GM12878 (cell line): ENCODE measurements at regions not wholly inside any gene's neighbourhood (a gene's known extent, or its start where the extent isn't known, plus 50 kb on each side); places are given as distances from the start of the nearest gene placed in this dataset.
A peak's percentile ranks its signal among the peaks of the same experiment; 100 is the strongest.

Experiments
- ATAC-seq: fragments of 200-7000 bp; cut with Tn5 transposase; 3 replicates; pipeline ENCODE4 v1.9.1; 2020; ENCODE audit warnings: mild to moderate bottlenecking, moderate library complexity
- BruUV-seq: library from RNA; stranded (reverse); fragments of 400-500 nt; replicated peaks from 2 replicates; lab custom pipeline; 2021; lab: Mats Ljungman, UMichigan
- CTCF ChIA-PET: fragments of 300-600 bp; sonication (Branson Sonifier 250); formaldehyde crosslinking; extraction: SDS; loops from one replicate; lab custom pipeline; 2021; ENCODE audit warnings: inconsistent platforms; lab: Yijun Ruan, JAX
- POLR2A ChIA-PET: fragments of 350-600 bp; formaldehyde crosslinking; extraction: SDS; loops from one replicate; lab custom pipeline; 2021; ENCODE audit warnings: inconsistent platforms; lab: Charles Lee
- RAD21 ChIA-PET: fragments of 300-600 bp; sonication (Branson Sonifier 250); formaldehyde crosslinking; loops from one replicate; lab custom pipeline; 2023; ENCODE audit warnings: antibody characterized with exemption; ENCODE audit not compliant: unreplicated experiment; lab: Charles Lee
- SMC1A ChIA-PET: fragments of 300-600 bp; sonication (Branson Sonifier 250); formaldehyde crosslinking; loops from one replicate; lab custom pipeline; 2023; ENCODE audit not compliant: unreplicated experiment, uncharacterized antibody; lab: Charles Lee
- DNase-seq: peaks from one replicate; pipeline ENCODE4 v3.0.0-alpha.2; 2011; ENCODE audit warnings: low read depth, low spot score
- FAIRE-seq: peaks from 3 replicates; lab custom pipeline; 2011; peaks lifted over from hg19 to GRCh38; lab: Jason Lieb, UNC
- H2AFZ ChIP-seq: 2 replicates; pipeline ENCODE4 v1.6.0; 2011; ENCODE audit warnings: low read depth, low read length, control low read depth; ENCODE audit not compliant: control insufficient read depth
- H3K27ac ChIP-seq: 2 replicates; pipeline ENCODE4 v1.5.1; 2011; ENCODE audit warnings: control low read depth; ENCODE audit not compliant: control insufficient read depth, insufficient read depth
- H3K27me3 ChIP-seq, 2 experiments: replicated peaks in 1 of 2; 2 replicates each; pipeline versions ENCODE4 v1.6.0 to v1.6.1; 2011; ENCODE audit warnings: low read length in 1 of 2; ENCODE audit not compliant: control insufficient read depth in 2 of 2, insufficient read depth in 2 of 2
- H3K36me3 ChIP-seq, 2 experiments: 2 replicates each; pipeline ENCODE4 v1.5.1; 2011; ENCODE audit warnings: low read length in 1 of 2; ENCODE audit not compliant: control insufficient read depth in 2 of 2, insufficient read depth in 2 of 2
- H3K4me1 ChIP-seq: 2 replicates; pipeline ENCODE4 v1.6.1; 2011; ENCODE audit warnings: mild to moderate bottlenecking, low read length, moderate library complexity, mixed read lengths; ENCODE audit not compliant: control insufficient read depth, insufficient read depth
- H3K4me2 ChIP-seq: 2 replicates; pipeline ENCODE4 v1.6.0; 2011; ENCODE audit warnings: control low read depth; ENCODE audit not compliant: control insufficient read depth, insufficient read depth
- H3K4me3 ChIP-seq: fragments of 200-600 bp; sonication (generic); 2 replicates; pipeline ENCODE4 v1.5.1; 2016
- H3K79me2 ChIP-seq: 2 replicates; pipeline ENCODE4 v1.6.0; 2011; ENCODE audit warnings: low read length; ENCODE audit not compliant: control insufficient read depth, insufficient read depth
- H3K9ac ChIP-seq: 2 replicates; pipeline ENCODE4 v1.8.0; 2011; ENCODE audit warnings: low read length, control low read depth, mixed read lengths; ENCODE audit not compliant: control insufficient read depth, insufficient read depth
- H3K9me3 ChIP-seq: replicated peaks from 3 replicates; pipeline ENCODE4 v1.5.1; 2011; ENCODE audit warnings: mild to moderate bottlenecking, low read length; ENCODE audit not compliant: control insufficient read depth, insufficient read depth
- H4K20me1 ChIP-seq: 2 replicates; pipeline ENCODE4 v1.6.0; 2011; ENCODE audit not compliant: control insufficient read depth, insufficient read depth
- CBFB ChIP-seq: IDR thresholded peaks from 2 replicates; pipeline ENCODE4 v1.6.1; 2016; ENCODE audit warnings: antibody characterized with exemption, low read depth
- CTCF ChIP-seq, 3 experiments: IDR thresholded peaks in 2 of 3; conservative IDR thresholded peaks in 1 of 3; 2 replicates each; pipeline ENCODE4 v1.5.1; 2011; ENCODE audit warnings: low read depth in 3 of 3, low read length in 3 of 3, mild to moderate bottlenecking in 3 of 3, control low read depth in 2 of 3, moderate library complexity in 2 of 3, inconsistent platforms in 1 of 3, mixed read lengths in 1 of 3; ENCODE audit not compliant: control insufficient read depth in 2 of 3, insufficient read depth in 1 of 3; ENCODE audit errors: extremely low read depth in 1 of 3
- FOXK2 ChIP-seq: fragments of 450-650 bp; IDR thresholded peaks from 2 replicates; pipeline ENCODE4 v1.6.1; 2017; ENCODE audit warnings: mild to moderate bottlenecking, moderate library complexity
- MEF2A ChIP-seq: IDR thresholded peaks from 2 replicates; pipeline ENCODE4 v1.6.1; 2011; ENCODE audit warnings: low read depth, mild to moderate bottlenecking, low read length, moderate library complexity; ENCODE audit not compliant: insufficient read depth
- NFYB ChIP-seq: IDR thresholded peaks from 2 replicates; pipeline ENCODE4 v1.6.1; 2011; ENCODE audit warnings: low read depth, mild to moderate bottlenecking, low read length, improper control_type of control experiment, moderate library complexity; ENCODE audit not compliant: insufficient read depth
- RAD21 ChIP-seq: IDR thresholded peaks from 2 replicates; pipeline ENCODE4 v1.6.1; 2011; ENCODE audit warnings: mild to moderate bottlenecking, low read depth, low read length, moderate library complexity; ENCODE audit not compliant: insufficient read depth
- SMC3 ChIP-seq: IDR thresholded peaks from 2 replicates; pipeline ENCODE4 v1.6.1; 2011; ENCODE audit warnings: low read length, improper control_type of control experiment, borderline replicate concordance
- TCF3 ChIP-seq: IDR thresholded peaks from 2 replicates; pipeline ENCODE4 v1.6.1; 2012; ENCODE audit warnings: low read depth, mild to moderate bottlenecking, low read length, borderline replicate concordance; ENCODE audit not compliant: insufficient read depth
- WGBS: methylation state at CpG from one replicate; pipeline ENCODE4 v1.1.6; 2016; ENCODE audit warnings: low lambda C conversion rate; ENCODE audit not compliant: insufficient replicate concordance, insufficient coverage; ENCODE audit errors: missing lambda C conversion rate; 5-methylcytosine and 5-hydroxymethylcytosine counted together
- in situ Hi-C: fragments of 300-500 bp; cut with MboI; formaldehyde crosslinking; loops from 9 replicates; pipeline ENCODE4 v1.14.3; 2018; ENCODE audit warnings: mixed read lengths
- intact Hi-C: fragments of 100-400 bp; cut with micrococcal nuclease; formaldehyde crosslinking; loops from one replicate; pipeline ENCODE4 v1.14.2; 2022; ENCODE audit not compliant: unreplicated experiment

GRCh38 chr7:49483142-49483541 lies 290.3 kb upstream of the VWC2 start:
- BruUV-seq: no TSS peak
- Histone ChIP-seq H3K36me3 (no peaks in the 10 kb centered on the region), H3K9ac (no peak overlapping the region), H3K27me3 (no peaks in the 10 kb centered on the region), H3K79me2 (no peaks in the 10 kb centered on the region), H4K20me1 (no peaks in the 10 kb centered on the region), H3K4me3 (no peak overlapping the region), H3K4me2 (no peak overlapping the region), H3K4me1 (no peaks in the 10 kb centered on the region), H3K9me3 (no peaks in the 10 kb centered on the region), H2AFZ (no peak overlapping the region), H3K27ac (no peak overlapping the region)
- intact Hi-C loops: loop anchor here (2.0 kb wide), 1 partner anchor 370 kb away; no protein-coding TSS in a partner anchor
- TF ChIP-seq CBFB (no peak), TCF3 (no peak), NFYB (peak; percentile 55; the same call in 1 of the 2 replicates), CTCF (IDR thresholded peaks at IDR 0.05 in 2 of 3, conservative IDR thresholded peaks at IDR 0.05 in 1 of 3; ENCODE audit: control insufficient read depth in 2 of 3, extremely low read depth in 1 of 3, insufficient read depth in 1 of 3, low read depth in 3 of 3, low read length in 3 of 3) (peak; percentile 35 to 44 (median 38); a peak in 5 of 6 replicates), FOXK2 (no peak), MEF2A (no peak), RAD21 (peak; percentile 65), SMC3 (peak; percentile 60; the same call in 1 of the 2 replicates)
- CTCF ChIA-PET: no interaction called here
- RAD21 ChIA-PET: interaction anchor here (1.1 kb wide), 1 partner anchor 308 kb away, joined by 3 read pairs; no protein-coding TSS in a partner anchor
- 0% methylated on average over 2 of the region's 2 CpGs for WGBS
- SMC1A ChIA-PET: no interaction called here
- peak; percentile 70 for ATAC-seq
- no peak for DNase-seq
- FAIRE-seq: peak; percentile 18
- POLR2A ChIA-PET: no interaction called here
- in situ Hi-C loops: loop anchor here (25.0 kb wide), 1 partner anchor 304 kb away; no protein-coding TSS in a partner anchor
